K562 (cell line): ENCODE measurements at regions not wholly inside any gene's neighbourhood (a gene's known extent, or its start where the extent isn't known, plus 50 kb on each side); places are given as distances from the start of the nearest gene placed in this dataset.

Experiments
- ATAC-seq: fragments of 200-7000 bp; cut with Tn5 transposase; 3 replicates; pipeline ENCODE4 v1.9.1; 2020; ENCODE audit warnings: moderate library complexity
- BruUV-seq: library from RNA; stranded (reverse); fragments of 400-500 nt; replicated peaks from 2 replicates; lab custom pipeline; 2021; lab: Mats Ljungman, UMichigan
- CTCF ChIA-PET: fragments of 300-600 bp; formaldehyde crosslinking; extraction: SDS; loops from one replicate; lab custom pipeline; 2021; ENCODE audit warnings: low intra/inter-chr PET ratio; lab: Yijun Ruan, JAX
- POLR2A ChIA-PET: fragments of 300-600, 350-650 bp; sonication (Branson Sonifier 250); formaldehyde crosslinking; extraction: SDS; loops from one replicate; lab custom pipeline; 2021; ENCODE audit warnings: antibody characterized with exemption, inconsistent platforms; lab: Yijun Ruan, JAX
- DNase-seq, 4 experiments: peaks; one replicate each; pipeline versions ENCODE4 v3.0.0 to v3.0.0-alpha.2; 2011 to 2018; ENCODE audit warnings: low spot score in 3 of 4, mixed read lengths in 3 of 4; ENCODE audit errors: extremely low read depth in 1 of 4
- FAIRE-seq: peaks from 2 replicates; lab custom pipeline; 2011; peaks lifted over from hg19 to GRCh38; lab: Jason Lieb, UNC
- H2AFZ ChIP-seq: 2 replicates; pipeline ENCODE4 v1.6.0; 2011; ENCODE audit warnings: low read depth, low read length, control low read depth, inconsistent platforms
- H3K27ac ChIP-seq: fragments of 200-600 bp; 3 replicates; pipeline ENCODE4 v1.8.0; 2011; ENCODE audit warnings: low read depth, mild to moderate bottlenecking, control low read depth, inconsistent platforms, low read length, moderate library complexity, mixed read lengths; ENCODE audit errors: extremely low read depth
- H3K27me3 ChIP-seq, 2 experiments: fragments of 300-600 bp in 1 of 2; 2 replicates in 1 of 2; 3 replicates in 1 of 2; pipeline versions ENCODE4 v1.6.0 to v1.8.0; 2011; ENCODE audit warnings: inconsistent platforms in 2 of 2, low read length in 2 of 2, mild to moderate bottlenecking in 1 of 2, mixed read lengths in 1 of 2, moderate library complexity in 1 of 2; ENCODE audit not compliant: control insufficient read depth in 2 of 2, insufficient read depth in 2 of 2
- H3K36me3 ChIP-seq: fragments of 300-600 bp; 3 replicates; pipeline ENCODE4 v1.8.0; 2011; ENCODE audit warnings: mild to moderate bottlenecking, low read length, inconsistent platforms; ENCODE audit not compliant: control insufficient read depth, insufficient read depth
- H3K4me1 ChIP-seq, 2 experiments: fragments of 200-600 bp in 1 of 2; replicated peaks in 1 of 2; 2 replicates in 1 of 2; 3 replicates in 1 of 2; pipeline versions ENCODE4 v1.5.1 to v1.8.0; 2011; ENCODE audit warnings: inconsistent platforms in 2 of 2, low read length in 2 of 2, mild to moderate bottlenecking in 1 of 2, mixed read lengths in 1 of 2, moderate library complexity in 1 of 2; ENCODE audit not compliant: control insufficient read depth in 2 of 2, insufficient read depth in 2 of 2
- H3K4me2 ChIP-seq: 2 replicates; pipeline ENCODE4 v1.6.1; 2011; ENCODE audit warnings: low read length, control low read depth, inconsistent platforms, mixed read lengths; ENCODE audit not compliant: insufficient read depth
- H3K4me3 ChIP-seq: fragments of 200-600 bp; sonication (generic), shearing (Covaris generic); 2 replicates; pipeline ENCODE4 v1.5.1; 2016; ENCODE audit warnings: control low read depth, inconsistent platforms
- H3K79me2 ChIP-seq: fragments of 200-600 bp; 3 replicates; pipeline ENCODE4 v1.8.0; 2011; ENCODE audit warnings: low read length, inconsistent platforms; ENCODE audit not compliant: control insufficient read depth, insufficient read depth
- H3K9ac ChIP-seq, 2 experiments: 2 replicates each; pipeline versions ENCODE4 v1.6.0 to v1.6.1; 2011; ENCODE audit warnings: low read depth in 2 of 2, low read length in 2 of 2, control low read depth in 1 of 2, inconsistent platforms in 1 of 2, mild to moderate bottlenecking in 1 of 2, mixed read lengths in 1 of 2; ENCODE audit not compliant: insufficient read depth in 1 of 2
- H3K9me1 ChIP-seq: one replicate; pipeline ENCODE4 v1.6.0; 2011; ENCODE audit warnings: inconsistent platforms, mild to moderate bottlenecking, low read length, moderate library complexity; ENCODE audit not compliant: control insufficient read depth, insufficient read depth
- H3K9me3 ChIP-seq: replicated peaks from 2 replicates; pipeline ENCODE4 v1.5.1; 2011; ENCODE audit warnings: low read depth, low read length, inconsistent platforms; ENCODE audit not compliant: control insufficient read depth, insufficient read depth
- H4K20me1 ChIP-seq: replicated peaks from 2 replicates; pipeline ENCODE4 v1.6.1; 2011; ENCODE audit warnings: low read length, inconsistent platforms, mixed read lengths; ENCODE audit not compliant: control insufficient read depth, insufficient read depth
- FOSL1 ChIP-seq: fragments of 200-800 bp; sonication (Bioruptor generic); conservative IDR thresholded peaks from 2 replicates; pipeline ENCODE4 v1.6.1; 2016; ENCODE audit warnings: missing genetic modification characterization, missing compliant biosample characterization
- GATAD2B ChIP-seq: fragments of 450-650 bp; IDR thresholded peaks from 2 replicates; pipeline ENCODE4 v1.6.1; 2017; ENCODE audit warnings: mild to moderate bottlenecking, borderline replicate concordance
- SMC3 ChIP-seq: conservative IDR thresholded peaks from 2 replicates; pipeline ENCODE4 v1.6.1; 2011; ENCODE audit warnings: low read depth, low read length, improper control_type of control experiment; ENCODE audit not compliant: insufficient read depth
- TSC22D4 ChIP-seq: fragments of 450-650 bp; IDR thresholded peaks from 2 replicates; pipeline ENCODE4 v1.6.1; 2016; ENCODE audit warnings: missing genetic modification characterization, missing biosample characterization, control low read depth
- ZNF384 ChIP-seq: IDR thresholded peaks from 2 replicates; pipeline ENCODE4 v1.6.1; 2012; ENCODE audit warnings: low read depth, low read length, improper control_type of control experiment
- ZNF592 ChIP-seq: fragments of 450-650 bp; IDR thresholded peaks from 2 replicates; pipeline ENCODE4 v1.6.1; 2017; ENCODE audit warnings: antibody characterized with exemption, mild to moderate bottlenecking
- WGBS: fragments of 100-300 bp; shearing (Covaris generic); methylation state at CpG from one replicate; pipeline ENCODE4 v1.1.6; 2016; ENCODE audit warnings: low coverage, mixed read lengths; ENCODE audit not compliant: insufficient coverage; ENCODE audit errors: missing lambda C conversion rate; 5-methylcytosine and 5-hydroxymethylcytosine counted together
- in situ Hi-C: fragments of 300-500 bp; cut with MboI; formaldehyde crosslinking; loops from 4 replicates; pipeline ENCODE4 v1.15.0; 2018; ENCODE audit warnings: inconsistent platforms, mixed read lengths
- intact Hi-C: fragments of 100-400 bp; cut with micrococcal nuclease; formaldehyde crosslinking; loops from 2 replicates; pipeline ENCODE4 v1.14.2; 2022

GRCh38 chr22:48835857-48836672 is 991.6 kb downstream of the BRD1 start:
- Histone ChIP-seq H2AFZ (no peak overlapping the region), H4K20me1 (no peaks in the 10 kb centered on the region), H3K9me3 (no peaks in the 10 kb centered on the region), H3K27me3 (no peaks in the 10 kb centered on the region), H3K36me3 (no peaks in the 10 kb centered on the region), H3K9me1 (no peaks in the 10 kb centered on the region), H3K27ac (no peak overlapping the region), H3K4me2 (no peak overlapping the region), H3K4me3 (no peak overlapping the region), H3K4me1 (no peaks in the 10 kb centered on the region), H3K79me2 (no peaks in the 10 kb centered on the region), H3K9ac (no peak overlapping the region)
- WGBS, result 6% methylated on average over 28 of the region's 33 CpGs
- ChIA-PET CTCF (no interaction called here), POLR2A (no interaction called here)
- FAIRE-seq (no peak), ATAC-seq (no peak), DNase-seq (no peak)
- in situ Hi-C loops (no loop called here), intact Hi-C loops (no loop called here)
- TF ChIP-seq GATAD2B (no peak), TSC22D4 (tag) (no peak), SMC3 (no peak), FOSL1 (tag) (no peak)
- BruUV-seq, result no TSS peak

DNA sequence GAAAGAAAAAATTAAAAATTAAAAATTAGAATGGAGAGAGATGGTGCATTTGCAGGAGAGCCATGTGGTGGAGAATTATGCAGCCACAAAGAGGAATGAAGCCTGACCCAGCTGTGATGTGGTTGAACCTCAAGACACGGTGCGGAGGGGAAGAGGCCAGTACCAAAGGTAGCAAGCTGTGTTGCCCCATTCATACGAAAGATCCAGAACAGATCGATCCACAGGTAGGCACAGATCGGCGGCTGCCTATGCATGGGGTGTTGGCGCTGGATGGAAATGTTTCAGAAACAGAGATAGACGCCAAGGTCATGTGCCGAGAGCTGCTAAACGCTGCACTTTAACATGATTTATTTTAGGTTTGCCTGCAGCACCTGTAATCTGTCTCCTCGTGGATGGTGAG is 992.3 kb downstream of the BRD1 start:
- 0% methylated on average over 11 of the region's 11 CpGs for WGBS
- BruUV-seq, result no TSS peak
- no peak overlapping the region for H3K27ac ChIP-seq
- no peaks in the 10 kb centered on the region for H3K9me3 ChIP-seq
- CTCF ChIA-PET, result no interaction called here
- H4K20me1 ChIP-seq, result no peaks in the 10 kb centered on the region
- POLR2A ChIA-PET, result no interaction called here
- no peaks in the 10 kb centered on the region for H3K9me1 ChIP-seq
- FAIRE-seq, result no peak
- H3K4me2 ChIP-seq, result no peak overlapping the region
- H3K4me3 ChIP-seq, result no peak overlapping the region
- H3K36me3 ChIP-seq, result no peaks in the 10 kb centered on the region
- ATAC-seq, result no peak
- no peak overlapping the region for H2AFZ ChIP-seq
- intact Hi-C loops, result no loop called here
- H3K79me2 ChIP-seq, result no peaks in the 10 kb centered on the region
- H3K4me1 ChIP-seq, result no peaks in the 10 kb centered on the region
- H3K27me3 ChIP-seq, result no peaks in the 10 kb centered on the region
- in situ Hi-C loops, result no loop called here
- DNase-seq, result no peak
- H3K9ac ChIP-seq, result no peak overlapping the region
- TF ChIP-seq ZNF384, result no peak
- TF ChIP-seq ZNF592, result no peak
